SW 1271 (cell line): ENCODE measurements at regions not wholly inside any gene's neighbourhood (a gene's known extent, or its start where the extent isn't known, plus 50 kb on each side); places are given as distances from the start of the nearest gene placed in this dataset.
"Not testable (repeated sequence)": the region's sequence is repeated elsewhere in the genome, so short reads cannot be mapped to it uniquely, and the experiment has no call there.

Source experiments
- DNase-seq, 2 experiments: peaks; one replicate each; lab custom pipeline; 2025; lab: John Stamatoyannopoulos, UW

GRCh38 chr22:27063841-27064240, 406.5 kb downstream of the MIAT start:
- DNase-seq = no peak

GRCh38 chr22:27064386-27064785, 407.0 kb downstream of the MIAT start:
- no peak for DNase-seq

GRCh38 chr22:27065279-27065678, 407.9 kb downstream of the MIAT start:
- DNase-seq = no peak

- DNase-seq = no peak
Observed at GRCh38 chr22:27066856-27067255, 409.5 kb downstream of the MIAT start.

- DNase-seq = no peak
Observed at GRCh38 chr22:27068121-27068520, 410.7 kb downstream of the MIAT start.

GRCh38 chr22:27070594-27070993, 413.2 kb downstream of the MIAT start:
- no peak for DNase-seq

- no peak for DNase-seq
Observed at GRCh38 chr22:27073601-27074425, 416.4 kb downstream of the MIAT start.

GRCh38 chr22:27075028-27075678, 417.8 kb downstream of the MIAT start:
- no peak for DNase-seq

GRCh38 chr22:27075891-27076290, 418.5 kb downstream of the MIAT start:
- DNase-seq = no peak

GRCh38 chr22:27078064-27078463, 420.7 kb downstream of the MIAT start:
- DNase-seq = not testable (repeated sequence)

GRCh38 chr22:27080036-27080578, 422.7 kb downstream of the MIAT start:
- DNase-seq = no peak

- DNase-seq = no peak
Observed at GRCh38 chr22:27080863-27081262, 423.5 kb downstream of the MIAT start.

GRCh38 chr22:27083610-27084009, 426.2 kb downstream of the MIAT start:
- no peak for DNase-seq

- DNase-seq = no peak
Observed at GRCh38 chr22:27084130-27084529, 426.7 kb downstream of the MIAT start.

- no peak for DNase-seq
Observed at GRCh38 chr22:27086080-27087044, 429.0 kb downstream of the MIAT start.

- no peak for DNase-seq
Observed at GRCh38 chr22:27087051-27087450, 429.7 kb downstream of the MIAT start.

GRCh38 chr22:27088026-27088425, 430.6 kb downstream of the MIAT start:
- no peak for DNase-seq

GRCh38 chr22:27089264-27089663, 431.9 kb downstream of the MIAT start:
- no peak for DNase-seq

- no peak for DNase-seq
Observed at GRCh38 chr22:27090611-27091011, 433.2 kb downstream of the MIAT start.

GRCh38 chr22:27093422-27093821, 436.0 kb downstream of the MIAT start:
- DNase-seq = no peak

GRCh38 chr22:27094633-27095308, 437.4 kb downstream of the MIAT start:
- no peak for DNase-seq
